Embryonic facial prominence (tissue), 1 donor: ENCODE measurements at regions not wholly inside any gene's neighbourhood (a gene's known extent, or its start where the extent isn't known, plus 50 kb on each side); places are given as distances from the start of the nearest gene placed in this dataset.
"Not testable (repeated sequence)": the region's sequence is repeated elsewhere in the genome, so short reads cannot be mapped to it uniquely, and the experiment has no call there.

Experiments used
- DNase-seq: peaks from one replicate; pipeline ENCODE4 v3.0.0-alpha.2; 2016; ENCODE audit errors: extremely low spot score

DNA sequence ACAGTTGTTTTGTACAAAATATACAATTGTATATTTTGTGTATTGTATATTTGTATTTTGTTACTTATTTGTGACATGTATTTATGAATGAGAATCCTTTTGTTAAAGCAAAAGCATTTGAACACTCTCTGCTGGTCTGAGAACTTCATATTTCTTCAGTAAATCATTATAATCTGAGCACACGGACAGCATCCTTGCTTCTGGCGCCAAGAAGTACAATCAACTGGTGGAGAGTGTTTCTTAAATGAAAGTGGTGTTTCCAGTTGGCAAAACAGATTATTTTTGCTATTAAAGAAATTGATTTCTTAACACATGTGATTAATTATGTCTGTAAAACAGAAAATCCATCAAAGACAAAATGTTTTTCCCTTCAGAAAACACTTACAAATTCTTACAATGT is 95.1 kb upstream of the COPS8 start:
- DNase-seq: no peak

DNA sequence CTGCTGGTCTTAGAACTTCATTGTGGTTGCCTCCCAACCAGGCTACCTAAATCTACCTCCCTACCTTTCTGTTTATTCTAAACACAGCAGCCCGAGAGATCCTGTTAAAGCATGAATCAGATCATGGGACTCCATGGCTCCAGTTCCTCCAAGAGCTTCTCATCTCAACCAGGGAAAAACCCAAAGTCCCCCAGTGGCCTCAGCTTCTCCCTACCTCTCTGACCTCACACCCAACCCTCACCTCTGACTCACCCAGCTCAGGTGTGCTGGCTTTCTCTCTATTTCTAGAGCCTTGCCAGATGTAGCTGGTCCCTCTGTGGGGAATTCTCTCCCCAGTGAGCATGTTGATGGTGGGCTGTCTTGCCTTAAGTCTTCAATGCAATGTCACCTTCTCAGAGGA is 93.8 kb upstream of the COPS8 start:
- no peak for DNase-seq

DNA sequence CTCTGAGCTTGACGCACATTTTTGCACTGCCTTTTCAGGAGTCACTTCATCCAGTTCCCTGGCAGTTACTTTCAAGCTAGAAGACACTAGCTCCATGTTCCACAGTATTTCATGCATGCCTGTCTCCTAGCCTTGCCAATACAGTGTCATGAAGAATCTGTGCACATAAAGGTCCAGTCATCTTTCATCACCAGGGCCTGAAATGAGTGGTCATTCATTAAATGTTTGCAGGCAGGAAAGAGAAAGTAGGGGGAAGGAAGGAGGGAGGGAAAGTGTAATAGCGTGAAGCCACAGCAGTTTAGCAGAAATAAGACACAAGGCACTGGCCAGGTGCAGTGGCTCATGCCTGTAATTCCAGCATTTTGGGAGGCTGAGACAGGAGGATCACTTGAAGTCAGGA is 92.4 kb upstream of the COPS8 start:
- DNase-seq: no peak

DNA sequence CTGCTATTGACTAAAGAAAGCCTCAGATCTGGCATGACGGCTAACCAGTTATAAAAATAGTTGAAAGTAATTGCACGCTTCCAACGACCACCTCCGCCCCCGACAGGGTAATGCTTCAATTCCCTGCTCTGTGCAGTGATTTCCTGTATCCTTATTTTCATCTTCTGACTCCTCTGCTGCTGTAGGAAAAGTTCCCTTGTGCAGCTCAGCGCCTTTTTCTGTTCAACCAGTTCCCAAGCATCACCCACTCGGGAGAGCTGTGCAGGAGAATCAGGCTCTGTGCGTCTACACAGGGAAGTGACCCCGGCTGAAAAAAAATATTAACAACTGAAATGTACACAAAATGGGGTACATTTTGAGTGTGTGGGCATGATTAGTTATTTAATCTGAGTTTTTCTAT is 91.3 kb upstream of the COPS8 start:
- no peak for DNase-seq

DNA sequence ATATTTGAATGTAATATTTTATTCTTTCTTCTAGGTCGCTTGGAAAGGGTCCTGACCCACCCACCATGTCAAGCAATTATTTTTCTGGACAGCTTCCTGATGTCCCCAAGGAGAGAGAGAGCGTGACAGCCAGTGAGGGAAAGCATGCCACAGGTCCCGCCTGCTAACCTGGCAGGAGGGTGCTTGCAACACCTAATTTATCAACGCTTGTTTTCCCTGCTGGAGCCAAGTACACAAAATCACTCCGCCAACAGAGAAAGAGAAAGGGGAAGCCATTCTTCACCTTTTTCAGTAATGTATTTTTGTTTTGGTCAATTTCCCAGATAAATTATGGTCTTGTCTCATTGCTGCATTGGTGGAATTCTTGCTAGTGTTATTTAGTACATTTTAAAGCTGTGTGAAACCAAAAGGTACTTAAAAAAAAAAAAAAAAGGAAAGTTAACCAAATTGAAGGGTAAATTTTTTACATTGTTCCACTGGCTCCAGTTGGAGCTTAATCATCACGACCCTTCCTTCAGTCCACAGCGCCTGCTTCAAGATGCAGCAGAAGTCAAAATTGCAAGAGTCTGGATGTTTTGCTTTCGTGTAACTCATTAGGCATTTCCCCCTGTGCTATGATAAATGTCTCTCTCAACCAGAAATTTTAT is 88.5 kb upstream of the COPS8 start:
- no peak for DNase-seq

DNA sequence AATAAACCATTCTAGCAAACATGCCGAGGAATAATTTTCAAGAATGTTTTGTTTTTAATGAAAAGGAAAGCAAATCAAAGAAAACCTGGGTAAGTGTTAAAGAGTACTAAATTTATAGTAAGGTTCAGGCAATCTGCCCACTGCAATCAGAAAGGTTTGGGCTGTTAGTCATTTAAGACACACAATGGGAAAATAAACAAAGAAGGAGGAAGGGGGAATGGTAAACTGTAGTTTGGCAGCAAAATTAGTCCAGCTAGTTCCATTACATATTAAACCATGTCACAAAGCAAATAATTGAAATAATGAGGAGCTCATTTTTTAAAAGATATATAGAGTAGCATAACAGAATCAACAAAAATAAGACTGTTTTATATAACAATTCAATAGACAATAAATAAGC is 87.5 kb upstream of the COPS8 start:
- DNase-seq: no peak

DNA sequence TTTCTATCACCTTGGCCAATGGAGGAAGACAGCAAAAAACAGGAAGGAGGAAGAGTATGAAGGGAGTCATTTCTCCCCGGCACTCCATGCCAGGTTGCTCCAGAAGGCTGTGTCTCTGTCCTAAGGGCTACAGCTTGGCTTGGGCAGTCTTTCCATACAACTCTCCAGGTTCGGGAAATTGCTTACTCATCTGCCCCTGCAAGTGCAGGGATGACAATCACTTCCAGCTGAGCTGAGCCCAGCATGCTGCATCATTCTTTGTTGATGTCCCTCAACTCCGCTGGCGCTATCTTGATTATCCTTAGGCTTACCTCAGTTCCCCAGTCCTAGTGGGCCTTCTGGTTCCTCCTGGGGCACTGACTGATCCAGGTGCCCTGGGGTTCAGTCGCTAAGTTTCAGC is 86.9 kb upstream of the COPS8 start:
- no peak for DNase-seq

DNA sequence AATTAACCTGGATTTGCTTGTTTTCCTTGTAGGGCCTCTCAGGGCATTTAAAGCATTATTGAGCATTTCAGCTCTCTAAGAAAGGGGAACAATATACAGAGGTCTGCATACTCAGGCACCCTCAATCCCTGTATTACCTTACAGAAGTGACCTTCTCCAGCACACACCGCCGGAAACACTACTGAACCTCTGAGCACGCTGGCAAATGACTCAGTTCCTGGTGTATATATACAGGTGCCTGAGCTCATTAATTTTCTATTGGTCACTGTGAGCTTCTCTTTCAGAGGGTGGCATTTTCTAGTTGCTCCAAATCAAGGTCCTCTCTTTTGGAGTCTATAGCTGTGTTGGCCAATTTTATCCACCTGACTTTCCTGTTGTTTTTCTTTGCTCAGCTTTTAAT is 85.2 kb upstream of the COPS8 start:
- DNase-seq: no peak

DNA sequence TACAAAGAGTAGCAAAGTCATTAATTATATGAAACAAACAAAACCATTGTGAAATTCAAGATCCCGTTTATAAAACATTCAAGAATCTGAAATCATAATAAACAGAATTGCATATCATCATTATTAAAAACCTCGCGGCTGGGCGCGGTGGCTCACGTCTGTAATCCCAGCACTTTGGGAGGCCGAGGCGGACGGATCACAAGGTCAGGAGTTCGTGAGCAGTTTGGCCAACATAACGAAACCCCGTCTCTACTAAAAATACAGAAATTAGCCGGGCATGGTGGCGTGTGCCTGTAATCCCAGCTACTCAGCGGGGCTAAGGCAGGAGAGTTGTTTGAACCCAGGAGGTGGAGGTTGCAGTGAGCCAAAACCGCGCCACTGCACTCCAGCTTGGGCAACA is 80.3 kb upstream of the COPS8 start:
- not testable (repeated sequence) for DNase-seq

DNA sequence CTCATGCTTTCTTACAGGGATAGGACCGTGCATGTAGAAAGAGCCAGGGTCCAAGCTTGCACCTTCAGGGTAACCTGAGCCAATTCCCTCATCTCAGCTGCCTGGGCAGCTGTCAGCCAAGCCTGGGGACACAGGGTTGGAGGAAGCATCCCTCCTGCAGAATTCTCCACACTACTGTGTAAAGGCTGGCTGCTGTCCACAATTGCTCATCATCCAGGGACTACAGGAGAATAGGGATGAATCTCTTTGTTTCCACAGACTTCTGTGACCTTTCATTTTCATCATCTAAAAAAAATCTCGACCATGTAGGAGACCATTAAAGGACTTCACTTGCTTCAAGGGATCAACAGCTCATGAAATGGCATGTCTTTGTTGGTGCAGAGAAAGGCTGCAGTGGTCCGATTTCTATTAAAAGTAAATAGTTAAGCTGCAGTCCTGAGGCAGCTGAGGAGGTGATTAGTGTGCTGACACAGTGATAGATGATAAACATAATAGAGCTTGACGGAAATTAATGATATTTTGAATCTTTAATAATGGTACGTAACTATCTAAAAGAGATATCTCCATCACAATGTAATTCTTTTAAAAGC is 74.4 kb upstream of the COPS8 start:
- no peak for DNase-seq

DNA sequence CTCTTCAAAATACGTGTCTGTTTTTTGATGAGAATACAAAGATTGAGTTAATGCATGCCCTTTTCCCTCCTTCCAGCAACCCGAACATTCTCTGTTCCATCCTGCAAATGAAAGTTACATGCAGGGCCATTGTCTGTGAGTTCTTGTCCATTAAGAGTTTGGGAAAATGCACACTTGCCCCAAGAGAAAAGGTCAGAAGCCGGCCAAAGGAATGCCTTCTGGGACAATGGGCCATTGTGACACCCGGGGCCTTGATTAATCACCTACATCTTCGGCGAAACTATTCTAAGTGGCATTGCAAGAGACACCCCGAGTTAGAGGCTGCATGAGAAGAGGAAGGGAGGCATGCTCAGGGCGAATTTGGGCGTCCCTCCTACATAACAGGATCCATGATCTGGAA is 73.7 kb upstream of the COPS8 start:
- DNase-seq: no peak

DNA sequence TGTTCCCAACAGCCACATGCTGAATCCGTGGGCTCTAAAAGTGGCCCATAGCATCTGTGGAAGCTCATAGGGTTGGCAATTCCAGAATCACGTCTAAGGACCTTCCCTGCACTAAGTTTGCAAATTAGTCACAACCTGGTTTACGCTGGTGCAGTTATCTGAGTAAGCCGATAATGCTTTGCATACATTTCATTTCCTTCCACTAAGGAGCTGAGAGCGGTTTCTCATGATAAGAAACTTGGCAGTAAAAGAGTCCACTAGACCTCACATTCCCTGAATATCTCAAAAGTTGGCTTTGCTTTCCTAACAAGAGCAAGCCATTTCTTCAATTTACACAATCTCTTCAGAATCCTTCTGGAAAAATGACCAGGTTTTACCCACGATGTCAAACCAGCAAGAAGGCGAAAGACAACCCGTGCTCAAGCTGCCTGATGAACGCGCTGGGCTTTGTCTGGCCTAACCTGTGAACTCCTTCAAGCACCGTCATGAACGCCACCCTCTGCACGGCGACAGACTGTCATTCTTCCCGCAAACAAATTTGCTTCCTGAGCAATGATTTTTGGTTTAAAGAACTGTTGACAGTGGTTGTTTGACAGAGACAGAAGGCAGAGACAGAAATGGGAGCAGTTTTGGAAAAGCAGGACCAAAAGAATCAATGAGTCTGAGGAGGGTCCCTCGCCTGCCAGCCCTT is 73.0 kb upstream of the COPS8 start:
- no peak for DNase-seq

DNA sequence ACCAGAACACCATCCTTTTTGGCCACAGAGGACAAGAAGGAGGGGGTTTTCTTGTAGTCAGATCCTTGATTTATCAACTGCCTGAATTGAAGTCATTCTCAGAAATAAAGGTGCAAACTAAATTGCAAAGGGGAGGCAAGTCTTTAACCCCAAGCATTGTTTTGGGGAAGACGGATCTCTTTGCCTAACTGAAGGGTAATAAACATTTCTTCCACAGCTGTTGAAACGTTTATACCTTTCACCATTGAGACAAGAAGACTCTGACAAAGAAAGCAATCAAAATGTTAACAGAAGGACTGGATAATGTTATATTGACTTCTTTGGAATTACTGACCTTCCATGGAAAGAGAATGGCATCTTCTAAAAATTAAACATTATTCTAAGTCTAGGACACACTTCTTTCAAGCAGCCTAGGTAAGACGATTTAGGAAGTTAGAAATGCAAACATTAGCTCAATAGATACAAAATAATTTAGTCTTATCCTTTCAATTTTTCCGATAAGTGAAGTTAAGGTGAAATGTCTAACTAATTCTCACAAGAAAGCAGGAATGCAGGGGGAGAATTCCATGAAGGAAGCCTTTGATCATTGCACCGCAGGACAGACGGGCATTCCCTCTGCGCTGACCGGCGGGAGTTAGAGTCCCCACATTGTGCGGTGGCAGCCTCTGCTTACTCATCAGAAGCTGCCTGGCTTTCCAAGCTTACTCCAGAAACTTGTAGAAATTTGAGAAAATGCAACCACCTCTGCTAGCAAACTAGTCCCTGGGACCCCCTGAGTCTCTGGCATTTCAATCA is 69.4 kb upstream of the COPS8 start:
- no peak for DNase-seq

DNA sequence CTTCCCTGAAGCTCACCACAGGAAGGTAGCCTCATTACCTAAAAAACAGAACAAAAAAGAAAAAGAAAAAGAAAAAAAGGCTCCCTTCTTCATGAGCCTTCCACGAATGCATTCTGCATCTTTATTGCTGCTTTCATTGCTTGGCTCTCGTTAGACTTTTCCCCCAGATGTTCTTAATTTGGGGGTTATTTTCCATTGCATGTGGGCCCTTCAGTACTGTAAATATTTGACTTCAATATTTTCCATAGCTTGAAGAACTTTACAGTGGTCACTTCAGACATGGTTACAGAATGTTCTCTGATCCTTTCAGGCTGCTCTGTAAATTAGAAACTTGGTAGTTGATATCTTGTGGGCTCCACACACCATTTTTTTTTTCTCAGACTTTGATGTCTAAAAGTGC is 65.6 kb upstream of the COPS8 start:
- peak; percentile 88 for DNase-seq

DNA sequence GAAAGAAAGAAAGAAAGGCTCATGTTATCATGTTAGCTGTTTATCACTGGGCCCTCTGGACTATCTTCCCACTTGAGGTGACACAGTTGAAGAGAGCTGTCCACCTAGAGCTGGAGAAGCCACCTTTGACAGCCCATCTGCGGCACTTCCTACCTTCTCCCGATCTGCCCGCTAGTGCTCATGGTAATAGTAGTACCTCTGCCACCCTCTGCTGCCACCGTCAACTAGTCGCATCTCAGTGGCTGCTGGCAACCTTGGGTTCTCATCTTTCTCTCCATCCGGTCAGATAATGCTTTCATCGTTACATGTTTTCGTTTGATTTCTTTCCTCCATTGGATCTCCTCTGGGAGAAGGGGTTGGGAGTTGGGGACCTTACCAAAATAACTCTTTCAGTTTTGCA is 63.2 kb upstream of the COPS8 start:
- DNase-seq: no peak

DNA sequence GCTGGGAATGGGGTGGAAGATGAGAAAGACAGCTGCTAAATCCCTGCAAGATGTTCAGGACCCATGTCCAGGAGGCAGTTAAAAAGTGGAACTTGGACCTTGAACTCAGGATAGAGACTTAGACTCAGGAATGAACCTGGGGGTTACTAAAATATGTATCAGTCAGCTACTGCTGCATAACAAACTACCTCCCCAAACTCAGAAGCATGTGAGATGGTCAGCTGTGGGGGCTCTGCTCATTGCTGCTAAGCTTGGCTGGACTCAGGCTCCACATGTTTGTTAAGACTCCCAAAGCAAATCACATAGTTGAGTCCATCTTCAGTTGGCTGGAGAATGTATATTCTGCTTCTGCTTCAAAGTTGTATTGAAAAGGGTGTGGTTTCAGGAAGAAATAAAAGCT is 61.4 kb upstream of the COPS8 start:
- no peak for DNase-seq

DNA sequence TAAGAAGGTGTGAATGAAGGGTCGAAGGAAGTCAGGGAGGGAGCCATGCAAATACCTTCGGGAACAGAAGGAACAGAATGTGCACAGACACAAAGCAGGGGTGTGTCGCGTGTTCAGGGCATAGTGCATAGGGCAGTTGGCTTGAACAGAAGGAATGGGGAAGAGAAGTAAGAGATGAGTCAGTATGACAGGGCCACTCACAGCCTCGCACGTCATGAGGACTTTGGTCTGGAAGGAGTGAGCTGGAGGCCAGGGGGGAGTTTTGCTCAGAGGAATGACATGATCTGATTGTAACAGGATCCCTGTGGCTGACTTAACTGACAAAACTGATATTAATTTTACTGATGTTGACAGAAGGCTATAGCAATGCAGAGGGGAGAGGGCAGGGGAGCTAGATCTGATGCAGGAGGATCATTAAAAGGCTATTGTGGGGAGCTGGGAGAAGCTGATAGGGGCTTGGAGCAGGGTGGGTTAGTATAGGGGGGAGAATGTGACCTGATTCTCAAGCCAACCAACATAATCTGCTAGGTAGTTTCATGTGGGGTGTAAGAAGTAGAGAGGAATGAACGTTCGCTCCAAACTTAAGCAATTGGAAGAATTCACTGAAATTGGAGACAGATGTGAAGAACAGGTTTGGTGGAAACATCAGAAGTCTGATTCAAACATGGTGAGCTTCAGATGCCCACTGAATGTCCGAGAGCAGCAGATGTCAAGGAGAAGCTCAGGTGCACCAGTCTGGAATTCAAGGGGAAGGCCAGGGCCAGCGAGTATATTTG is 60.4 kb upstream of the COPS8 start:
- DNase-seq: no peak

DNA sequence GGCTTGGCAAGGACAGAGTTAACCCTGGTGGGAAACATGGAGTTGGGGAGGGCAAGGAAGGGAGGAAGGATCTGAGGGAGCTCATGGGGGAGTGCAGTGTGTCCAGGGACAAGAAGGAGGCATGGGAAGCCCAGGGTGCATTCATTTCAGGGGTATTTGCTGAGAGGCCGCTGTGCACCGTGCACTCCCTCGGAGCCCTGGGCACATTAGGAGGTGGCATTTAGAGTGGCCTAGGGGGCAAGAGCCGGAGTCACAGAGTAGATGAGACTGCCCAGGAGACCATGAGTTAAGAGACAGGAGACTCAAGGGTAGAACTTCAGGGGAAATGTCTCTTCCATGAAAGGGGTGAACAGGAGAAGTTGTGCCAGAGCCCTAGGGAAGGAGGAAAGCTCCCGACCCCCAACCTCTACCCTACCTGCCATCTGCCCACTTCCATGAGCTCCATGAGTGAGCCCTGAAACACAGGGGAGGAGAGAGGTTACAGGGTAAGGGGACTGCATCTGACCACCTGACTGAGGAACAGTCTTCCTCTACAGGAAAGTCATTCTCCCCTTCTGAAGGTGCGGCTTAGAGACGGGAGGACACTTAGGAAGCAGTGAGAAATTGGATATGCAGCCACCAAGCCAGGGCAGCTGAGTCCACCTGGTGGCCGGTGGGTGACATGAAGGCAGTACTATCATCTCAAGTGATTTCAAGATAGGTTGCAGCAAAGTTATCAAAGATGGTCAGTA is 58.5 kb upstream of the COPS8 start:
- peak; percentile 48 for DNase-seq

DNA sequence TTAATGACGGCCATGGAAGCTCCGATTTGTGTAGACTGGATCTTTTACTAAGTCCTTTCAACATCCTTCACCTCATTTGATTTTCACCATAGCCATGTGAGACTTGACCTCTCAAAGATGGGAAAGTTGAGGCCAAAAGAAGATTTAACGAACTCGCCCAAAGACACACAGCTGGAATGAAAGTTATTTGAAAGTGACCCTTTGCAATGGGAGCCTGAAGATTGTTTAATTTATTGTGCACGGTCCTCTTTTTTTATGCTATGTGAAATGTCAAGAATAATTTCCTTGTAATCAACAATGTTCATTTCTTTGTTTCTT is 58.0 kb upstream of the COPS8 start:
- no peak for DNase-seq

DNA sequence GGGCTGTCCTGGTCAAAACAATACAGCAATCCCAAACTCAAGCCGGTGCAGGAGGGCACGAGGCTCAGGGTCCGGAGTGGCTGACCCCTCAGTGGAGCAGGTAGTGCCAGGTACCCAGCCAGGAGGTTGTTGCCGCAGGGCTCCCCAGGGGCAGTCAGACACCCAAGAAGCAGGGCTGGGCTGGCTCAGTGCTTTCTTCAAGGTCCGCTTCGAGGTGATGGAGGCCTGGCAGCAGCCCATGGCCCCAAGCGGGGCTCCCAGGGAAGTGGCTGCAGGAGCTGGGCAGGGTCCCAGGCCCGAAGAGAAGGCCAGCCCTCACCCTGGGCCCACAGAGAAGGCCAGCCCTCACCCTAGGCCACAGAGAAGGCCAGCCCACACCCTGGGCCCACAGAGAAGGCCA is 55.3 kb upstream of the COPS8 start:
- no peak for DNase-seq

DNA sequence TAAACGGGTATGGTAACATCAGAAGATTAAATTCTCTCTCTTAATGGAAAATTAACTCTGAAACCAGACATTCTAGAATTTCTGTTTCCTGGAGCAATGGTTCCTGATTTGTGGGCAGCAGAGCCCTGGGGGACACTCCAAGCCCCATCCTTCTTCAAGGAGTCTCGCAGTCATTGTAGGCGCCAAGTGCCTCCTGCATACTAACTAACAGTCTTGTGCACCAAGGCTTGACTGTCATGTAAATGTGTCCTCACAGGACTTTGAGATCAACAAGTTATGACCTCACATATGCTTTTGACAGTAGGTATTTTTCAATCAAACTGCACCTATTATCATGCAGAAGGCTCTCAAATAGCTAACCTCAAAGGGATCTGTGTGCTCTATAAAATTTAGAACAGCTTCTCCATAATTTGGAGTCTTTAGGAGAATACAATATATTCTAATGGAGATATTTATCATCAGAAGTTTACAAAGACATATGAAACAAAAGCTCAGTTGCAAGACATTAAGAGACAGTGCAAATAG is 52.1 kb upstream of the COPS8 start:
- no peak for DNase-seq
